Heart right ventricle (tissue), 16 donors: ENCODE measurements at regions not wholly inside any gene's neighbourhood (a gene's known extent, or its start where the extent isn't known, plus 50 kb on each side); places are given as distances from the start of the nearest gene placed in this dataset.

Source experiments
- ATAC-seq, 8 donors: fragments of 200-7000 bp; cut with Tn5 transposase; one replicate each; pipeline ENCODE4 v1.9.1; 2020; ENCODE audit warnings: mild to moderate bottlenecking in 8 of 8, moderate library complexity in 8 of 8, moderate number of reproducible peaks in 1 of 8
- DNase-seq, 2 donors: peaks; one replicate each; pipeline ENCODE4 v3.0.0-alpha.2; 2020
- H3K27ac ChIP-seq, 10 donors: fragments of 200-600 bp; sonication (generic) in 2 of 10; one replicate each; pipeline versions ENCODE4 v1.5.0 to v1.8.0; 2020 to 2022; ENCODE audit warnings: mild to moderate bottlenecking in 3 of 10
- H3K27me3 ChIP-seq, 7 donors: fragments of 200-600 bp; one replicate each; pipeline ENCODE4 v1.8.0; 2021 to 2022; ENCODE audit warnings: mild to moderate bottlenecking in 2 of 7
- H3K36me3 ChIP-seq, 9 donors: fragments of 200-600 bp; sonication (generic) in 1 of 9; one replicate each; pipeline versions ENCODE4 v1.5.0 to v1.8.0; 2020 to 2022; ENCODE audit warnings: mild to moderate bottlenecking in 2 of 9
- H3K4me1 ChIP-seq, 9 donors: fragments of 200-600 bp; sonication (generic) in 1 of 9; one replicate each; pipeline versions ENCODE4 v1.5.0 to v1.8.0; 2020 to 2022; ENCODE audit warnings: mild to moderate bottlenecking in 4 of 9
- H3K4me3 ChIP-seq, 10 donors: fragments of 200-600 bp; sonication (generic) in 2 of 10; one replicate each; pipeline versions ENCODE4 v1.5.0 to v1.8.0; 2020 to 2022; ENCODE audit warnings: mild to moderate bottlenecking in 7 of 10, moderate library complexity in 2 of 10
- H3K9me3 ChIP-seq, 11 donors: fragments of 200-600 bp in 10 of 11; sonication (generic) in 2 of 11; one replicate each; pipeline versions ENCODE4 v1.5.0 to v1.8.0; 2013 to 2022; ENCODE audit warnings: mild to moderate bottlenecking in 2 of 11, control low read depth in 1 of 11, moderate library complexity in 1 of 11
- CTCF ChIP-seq, 9 donors: fragments of 200-600 bp; sonication (generic) in 2 of 9; IDR thresholded peaks; one replicate each; pipeline versions ENCODE4 v1.5.0 to v1.8.0; 2021 to 2022; ENCODE audit warnings: antibody characterized with exemption in 9 of 9, mild to moderate bottlenecking in 5 of 9, moderate library complexity in 1 of 9
- WGBS, 2 donors: extraction: QIAGEN DNeasy Blood & Tissue Kit; methylation state at CpG; one replicate each; pipeline ENCODE4 v1.1.7; 2013; ENCODE audit warnings: inconsistent platforms in 1 of 2; 5-methylcytosine and 5-hydroxymethylcytosine counted together
- intact Hi-C, 10 donors: fragments of 100-400 bp; cut with DNase I; formaldehyde crosslinking; loops; one replicate each; pipeline versions ENCODE4 v1.11.1 to v1.14.2; 2022
- donor health status: Arrhythmogenic right ventricular cardiomyopathy.
- donor health status: ischemic (EF 13 %, LVEDD 7.1; RV severe dilation, severe dysfunction).
- donor health status: healthy with polysubstance abuse.
- donor health status: DM: no; HTN: yes; CAD: no.
- donor health status: DM: no; HTN: no; CAD: no.
- donor health status: ischemic (EF 25% LVEDD 6.9; RV normal size, moderate dysfunction).
- donor health status: ischemic (EF 25% LVEDD 5.7; RV mildly dilated, moderate dysfunction).
- donor health status: healthy.
- donor health status: DM: yes; HTN: yes; CAD: no.
- donor health status: Ischemic cardiomyopathy.
- donor health status: ischemic (EF 35%, LVEDD 5.7; RV mildly dilated, moderate dysfunction).
- donor health status: nonischemic (EF 11% LVEDD 7.7; RV severe dilation, severe dysfunction).
- donor health status: DM: yes; HTN: yes; CAD: no.
- donor health status: PGD.
- donor health status: ischemic (EF 29% LVEDD 5.4; RV normal size, mild dysfunction).
- donor health status: nonischemic (EF 23%, LVEDD 6.1; RV moderate dilation, normal function).

DNA sequence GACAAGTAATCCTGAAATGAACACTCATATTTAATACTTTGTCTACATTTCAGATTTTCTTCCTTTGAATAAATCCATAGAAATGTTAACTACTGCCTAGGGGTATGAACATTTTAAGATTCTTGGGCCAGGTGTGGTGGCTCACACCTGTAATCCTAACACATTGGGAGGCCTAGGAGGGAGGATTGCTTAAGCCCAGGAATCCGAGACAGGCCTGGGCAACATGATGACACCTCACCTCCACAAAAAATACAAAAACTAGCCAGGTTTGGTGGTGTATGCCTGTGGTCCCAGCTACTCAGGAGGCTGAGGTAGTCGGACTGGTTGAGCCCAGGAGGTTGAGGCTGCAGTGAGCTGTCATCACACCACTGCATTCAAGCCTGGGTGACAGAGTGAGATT, 73.9 kb upstream of the PIAS1 start:
- H3K27ac ChIP-seq = no peak overlapping the region
- no peaks in the 10 kb centered on the region for H3K4me1 ChIP-seq
- H3K4me3 ChIP-seq = no peak overlapping the region
- 90 to 96% methylated on average over 2 of the region's 2 CpGs for WGBS, 2 donors
- no peak for DNase-seq
- peaks cover 0 to 14% (median 0%) of the 10 kb centered on the region in 11 donors for H3K9me3 ChIP-seq
- H3K27me3 ChIP-seq = no peaks in the 10 kb centered on the region
- ATAC-seq = no peak
- TF ChIP-seq CTCF (IDR thresholded peaks at IDR 0.05) = no peak
- H3K36me3 ChIP-seq = no peaks in the 10 kb centered on the region
- intact Hi-C loops = no loop called here

DNA sequence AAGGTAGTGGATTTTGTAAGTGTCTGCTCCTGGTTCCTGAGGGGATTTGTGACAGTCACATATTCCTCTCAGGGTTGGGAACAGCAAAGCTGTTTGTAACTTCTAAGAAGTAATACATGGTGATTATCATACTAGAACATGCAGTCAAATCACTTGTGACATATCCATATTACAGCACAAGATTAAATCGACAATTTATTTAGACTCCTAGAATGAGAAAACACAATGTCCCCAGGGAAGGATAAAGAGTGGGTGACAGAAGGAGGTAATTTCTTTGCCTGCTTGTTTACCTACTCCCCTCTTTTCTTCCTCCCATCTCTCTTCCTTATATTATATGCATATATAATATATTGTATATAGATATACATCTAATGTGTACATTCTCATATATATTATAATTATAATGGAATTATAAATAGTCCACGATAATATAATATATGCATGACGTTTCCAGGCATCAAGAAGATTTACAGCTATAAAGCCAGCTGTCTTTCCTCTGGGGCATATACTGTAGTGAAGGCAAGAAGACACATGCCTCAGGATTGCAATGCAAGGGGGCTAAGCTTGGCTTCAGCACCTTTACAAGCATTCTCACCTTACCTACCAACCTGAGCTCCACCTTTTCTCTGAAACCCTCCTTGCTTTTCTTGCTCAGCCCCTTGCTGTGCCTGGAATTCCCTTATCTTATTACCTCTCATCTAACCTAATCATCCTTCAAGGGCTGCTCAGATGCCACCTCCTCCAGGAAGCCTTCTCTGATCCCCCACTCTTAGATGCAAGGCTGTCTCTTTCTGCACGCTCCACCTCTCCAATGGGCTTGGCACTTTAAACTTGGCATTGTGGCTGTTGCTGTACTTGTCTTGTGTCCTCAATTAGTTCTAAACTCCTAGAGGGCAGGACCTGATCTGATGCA, 73.1 kb upstream of the PIAS1 start:
- no peaks in the 10 kb centered on the region for H3K27me3 ChIP-seq
- peaks cover 0 to 14% (median 0%) of the 10 kb centered on the region in 11 donors for H3K9me3 ChIP-seq
- 82 to 87% methylated on average over 4 of the region's 4 CpGs for WGBS, 2 donors
- no peaks in the 10 kb centered on the region for H3K4me1 ChIP-seq
- ATAC-seq (no peak), DNase-seq (no peak)
- TF ChIP-seq CTCF (IDR thresholded peaks at IDR 0.05) = no peak
- intact Hi-C loops = no loop called here
- no peaks in the 10 kb centered on the region for H3K36me3 ChIP-seq
- H3K4me3 ChIP-seq = no peak overlapping the region
- no peak overlapping the region for H3K27ac ChIP-seq

DNA sequence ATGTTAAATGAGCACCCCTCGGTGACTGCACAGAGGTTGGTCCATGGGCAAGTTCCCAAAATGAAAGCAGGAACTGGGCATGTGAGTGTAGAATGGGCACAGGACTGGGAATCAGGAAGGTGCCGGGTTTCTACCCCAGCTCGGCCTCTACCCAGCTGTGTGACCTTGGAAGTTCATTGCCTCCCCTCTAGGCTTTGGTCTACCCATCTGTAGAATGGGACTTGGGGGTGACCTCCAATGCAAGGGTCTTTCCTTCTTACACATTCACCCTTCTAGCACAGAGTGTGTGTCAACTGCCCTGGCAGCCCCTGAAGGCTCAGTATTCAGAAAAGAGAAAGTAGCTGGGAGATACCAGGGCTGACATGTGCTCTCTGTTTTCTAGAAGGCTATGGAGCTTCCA, 72.3 kb upstream of the PIAS1 start:
- H3K27ac ChIP-seq = no peak overlapping the region
- 90 to 97% methylated on average over 3 of the region's 3 CpGs for WGBS, 2 donors
- H3K27me3 ChIP-seq = no peaks in the 10 kb centered on the region
- intact Hi-C loops = no loop called here
- ATAC-seq (no peak), DNase-seq (no peak)
- no peaks in the 10 kb centered on the region for H3K4me1 ChIP-seq
- no peaks in the 10 kb centered on the region for H3K36me3 ChIP-seq
- no peak overlapping the region for H3K4me3 ChIP-seq
- no peak for TF ChIP-seq CTCF (IDR thresholded peaks at IDR 0.05)
- peaks cover 0 to 14% (median 0%) of the 10 kb centered on the region in 11 donors for H3K9me3 ChIP-seq

DNA sequence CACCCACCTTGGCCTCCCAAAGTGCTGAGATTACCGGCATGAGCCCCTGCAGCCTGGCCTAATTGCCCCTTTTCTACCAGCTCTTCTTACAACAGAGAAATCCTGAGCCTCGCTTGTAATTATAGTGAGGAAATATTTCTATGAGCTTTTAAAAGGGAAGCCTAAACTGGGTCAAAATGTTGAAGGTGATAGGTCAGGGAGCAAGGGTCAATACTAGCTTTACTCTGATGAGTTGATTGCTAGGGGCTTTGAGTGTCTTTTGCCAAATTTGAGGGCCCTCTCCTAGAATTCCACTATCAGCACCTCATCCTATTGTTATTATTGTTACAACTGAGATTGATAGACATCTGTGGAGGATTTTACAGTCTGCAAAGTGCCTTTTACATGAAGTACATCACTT, 62.4 kb upstream of the PIAS1 start:
- H3K9me3 ChIP-seq = no peaks in the 10 kb centered on the region
- no peaks in the 10 kb centered on the region for H3K4me1 ChIP-seq
- no peaks in the 10 kb centered on the region for H3K27me3 ChIP-seq
- no peak overlapping the region for H3K27ac ChIP-seq
- WGBS, 2 donors = 90 to 96% methylated on average over 2 of the region's 2 CpGs
- DNase-seq (no peak), ATAC-seq (no peak)
- H3K36me3 ChIP-seq = no peaks in the 10 kb centered on the region
- no peak for TF ChIP-seq CTCF (IDR thresholded peaks at IDR 0.05)
- H3K4me3 ChIP-seq = no peak overlapping the region
- intact Hi-C loops = no loop called here
